GM23248 (cell line): ENCODE measurements at regions not wholly inside any gene's neighbourhood (a gene's known extent, or its start where the extent isn't known, plus 50 kb on each side); places are given as distances from the start of the nearest gene placed in this dataset.

Source experiments
- DNase-seq: peaks from one replicate; pipeline ENCODE4 v3.0.0-alpha.2; 2015
- H2AFZ ChIP-seq: fragments of 200-600 bp; sonication (generic); 2 replicates; pipeline ENCODE4 v1.6.1; 2016; ENCODE audit warnings: antibody characterized with exemption
- H3F3A ChIP-seq: fragments of 200-600 bp; sonication (generic); 2 replicates; pipeline ENCODE4 v1.6.1; 2016; ENCODE audit warnings: mild to moderate bottlenecking, antibody characterized with exemption, mixed run types; ENCODE audit not compliant: insufficient read depth
- H3K27ac ChIP-seq: fragments of 200-600 bp; sonication (generic); 2 replicates; pipeline ENCODE4 v1.5.1; 2016; ENCODE audit warnings: mild to moderate bottlenecking
- H3K27me3 ChIP-seq: fragments of 200-600 bp; sonication (generic); replicated peaks from 2 replicates; pipeline ENCODE4 v1.6.1; 2016; ENCODE audit warnings: mild to moderate bottlenecking; ENCODE audit not compliant: insufficient read depth
- H3K36me3 ChIP-seq: fragments of 200-600 bp; sonication (generic); 2 replicates; pipeline ENCODE4 v1.6.1; 2016; ENCODE audit warnings: low read depth, mild to moderate bottlenecking
- H3K4me1 ChIP-seq: fragments of 200-600 bp; sonication (generic); 2 replicates; pipeline ENCODE4 v1.6.1; 2016; ENCODE audit warnings: mild to moderate bottlenecking; ENCODE audit not compliant: insufficient read depth
- H3K4me2 ChIP-seq: fragments of 200-600 bp; sonication (generic); one replicate; pipeline ENCODE4 v1.6.1; 2016; ENCODE audit warnings: mild to moderate bottlenecking; ENCODE audit not compliant: unreplicated experiment
- H3K4me3 ChIP-seq: fragments of 200-600 bp; sonication (generic); 2 replicates; pipeline ENCODE4 v1.5.1; 2016; ENCODE audit warnings: mild to moderate bottlenecking
- H3K79me2 ChIP-seq: fragments of 200-600 bp; sonication (generic); 2 replicates; pipeline ENCODE4 v1.6.1; 2016; ENCODE audit warnings: mild to moderate bottlenecking; ENCODE audit not compliant: insufficient read depth
- H3K9ac ChIP-seq: fragments of 200-600 bp; sonication (generic); 2 replicates; pipeline ENCODE4 v1.6.1; 2016; ENCODE audit warnings: mild to moderate bottlenecking
- H3K9me2 ChIP-seq: fragments of 200-600 bp; sonication (generic); 2 replicates; pipeline ENCODE4 v1.6.1; 2016; ENCODE audit warnings: mixed run types, mild to moderate bottlenecking, moderate library complexity; ENCODE audit not compliant: insufficient read depth
- H3K9me3 ChIP-seq: fragments of 200-600 bp; sonication (generic); one replicate; pipeline ENCODE4 v1.6.1; 2017; ENCODE audit warnings: low read depth
- H4K20me1 ChIP-seq: fragments of 200-600 bp; sonication (generic); 2 replicates; pipeline ENCODE4 v1.6.0; 2016; ENCODE audit not compliant: insufficient read depth
- EZH2 ChIP-seq: fragments of 200-600 bp; sonication (generic); IDR thresholded peaks from 2 replicates; pipeline ENCODE4 v1.6.1; 2018; ENCODE audit warnings: antibody characterized with exemption, mild to moderate bottlenecking; ENCODE audit not compliant: insufficient read depth, poor library complexity, severe bottlenecking
- EZH2phosphoT487 ChIP-seq: fragments of 200-600 bp; sonication (generic); IDR thresholded peaks from 2 replicates; pipeline ENCODE4 v1.6.1; 2018; ENCODE audit warnings: antibody characterized with exemption, moderate library complexity, mild to moderate bottlenecking, low read depth; ENCODE audit not compliant: insufficient read depth
- WGBS, 2 experiments: methylation state at CpG; one replicate each; pipeline ENCODE4 v1.1.6; 2015 to 2017; ENCODE audit warnings: low lambda C conversion rate in 2 of 2, low coverage in 1 of 2; ENCODE audit errors: missing lambda C conversion rate in 2 of 2; 5-methylcytosine and 5-hydroxymethylcytosine counted together
- in situ Hi-C: fragments of 300-500 bp; cut with MboI; formaldehyde crosslinking; loops from 2 replicates; pipeline ENCODE4 v1.15.0; 2020

DNA sequence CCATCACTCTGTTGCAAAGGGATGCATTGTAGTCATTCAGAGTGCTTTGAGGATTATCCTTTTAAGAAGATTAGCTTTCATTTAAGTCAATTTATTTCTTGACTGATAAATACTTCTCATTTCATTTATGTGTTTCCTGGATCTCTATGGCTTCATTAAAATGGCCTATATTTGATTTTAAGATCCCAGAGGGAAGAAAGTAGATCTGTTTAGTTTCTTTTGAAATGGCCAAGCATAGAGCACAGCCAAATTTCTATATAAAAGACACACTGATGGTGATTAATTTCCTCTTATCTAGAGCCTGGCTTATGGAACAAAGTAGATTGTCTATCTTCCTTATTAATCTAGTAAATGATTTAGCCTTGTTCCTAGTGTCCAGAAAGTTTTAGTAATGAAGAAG is 129.7 kb upstream of the CALCR start:
- Histone ChIP-seq H3K9ac (no peak overlapping the region), H3K27me3 (0 out of 2 replicates have a peak, but pooled peaks cover 9% of the 10 kb centered on the region), H3K9me2 (no peaks in the 10 kb centered on the region), H3K4me2 (no peak overlapping the region), H4K20me1 (no peaks in the 10 kb centered on the region), H2AFZ (no peak overlapping the region), H3K4me3 (no peak overlapping the region), H3K36me3 (no peaks in the 10 kb centered on the region), H3K79me2 (no peaks in the 10 kb centered on the region), H3K27ac (no peak overlapping the region), H3K4me1 (no peaks in the 10 kb centered on the region), H3F3A (no peaks in the 10 kb centered on the region), H3K9me3 (no peaks in the 10 kb centered on the region)
- no peak for DNase-seq
- in situ Hi-C loops, result no loop called here
- TF ChIP-seq EZH2phosphoT487 (no peak), EZH2 (no peak)

- no peaks in the 10 kb centered on the region for H3F3A ChIP-seq
- in situ Hi-C loops, result no loop called here
- H2AFZ ChIP-seq, result no peak overlapping the region
- no peak for DNase-seq
- H3K9me3 ChIP-seq, result no peaks in the 10 kb centered on the region
- 0 out of 2 replicates have a peak, but pooled peaks cover 4% of the 10 kb centered on the region for H3K27me3 ChIP-seq
- WGBS, 2 experiments, result 44 to 61% methylated on average over 1 of the region's 1 CpG
- no peak overlapping the region for H3K9ac ChIP-seq
- H3K4me2 ChIP-seq, result no peak overlapping the region
- no peaks in the 10 kb centered on the region for H3K79me2 ChIP-seq
- H3K9me2 ChIP-seq, result no peaks in the 10 kb centered on the region
- H3K4me1 ChIP-seq, result no peaks in the 10 kb centered on the region
- no peak overlapping the region for H3K27ac ChIP-seq
- no peaks in the 10 kb centered on the region for H3K36me3 ChIP-seq
- TF ChIP-seq EZH2phosphoT487 (no peak), EZH2 (no peak)
- no peaks in the 10 kb centered on the region for H4K20me1 ChIP-seq
- no peak overlapping the region for H3K4me3 ChIP-seq
Observed at GRCh38 chr7:93697901-93698300, 123.4 kb upstream of the CALCR start.

GRCh38 chr7:93693796-93694195 is 119.3 kb upstream of the CALCR start:
- no peak for DNase-seq
- Histone ChIP-seq H4K20me1 (no peaks in the 10 kb centered on the region), H3K27ac (no peak overlapping the region), H3K9me3 (no peaks in the 10 kb centered on the region), H3F3A (no peaks in the 10 kb centered on the region), H3K9me2 (no peaks in the 10 kb centered on the region), H3K27me3 (0 out of 2 replicates have a peak, but pooled peaks cover 4% of the 10 kb centered on the region), H3K4me1 (no peaks in the 10 kb centered on the region), H3K36me3 (no peaks in the 10 kb centered on the region), H2AFZ (no peak overlapping the region), H3K4me2 (no peak overlapping the region), H3K9ac (no peak overlapping the region), H3K4me3 (no peak overlapping the region), H3K79me2 (no peaks in the 10 kb centered on the region)
- WGBS, 2 experiments, result 65 to 70% methylated on average over 6 of the region's 6 CpGs
- in situ Hi-C loops, result no loop called here
- TF ChIP-seq EZH2phosphoT487 (no peak), EZH2 (no peak)

GRCh38 chr7:93690021-93690420 is 115.5 kb upstream of the CALCR start:
- no peaks in the 10 kb centered on the region for H3K4me1 ChIP-seq
- DNase-seq, result no peak
- no peak overlapping the region for H3K27ac ChIP-seq
- H3K9ac ChIP-seq, result no peak overlapping the region
- no peaks in the 10 kb centered on the region for H3K36me3 ChIP-seq
- no peaks in the 10 kb centered on the region for H4K20me1 ChIP-seq
- H3K9me2 ChIP-seq, result no peaks in the 10 kb centered on the region
- H3K4me3 ChIP-seq, result no peak overlapping the region
- no peaks in the 10 kb centered on the region for H3F3A ChIP-seq
- in situ Hi-C loops, result no loop called here
- no peak overlapping the region for H3K4me2 ChIP-seq
- 5 to 7% methylated on average over 2 of the region's 2 CpGs for WGBS, 2 experiments
- H3K79me2 ChIP-seq, result no peaks in the 10 kb centered on the region
- TF ChIP-seq EZH2phosphoT487 (no peak), EZH2 (no peak)
- H3K27me3 ChIP-seq, result no peaks in the 10 kb centered on the region
- H3K9me3 ChIP-seq, result no peaks in the 10 kb centered on the region
- H2AFZ ChIP-seq, result no peak overlapping the region

DNA sequence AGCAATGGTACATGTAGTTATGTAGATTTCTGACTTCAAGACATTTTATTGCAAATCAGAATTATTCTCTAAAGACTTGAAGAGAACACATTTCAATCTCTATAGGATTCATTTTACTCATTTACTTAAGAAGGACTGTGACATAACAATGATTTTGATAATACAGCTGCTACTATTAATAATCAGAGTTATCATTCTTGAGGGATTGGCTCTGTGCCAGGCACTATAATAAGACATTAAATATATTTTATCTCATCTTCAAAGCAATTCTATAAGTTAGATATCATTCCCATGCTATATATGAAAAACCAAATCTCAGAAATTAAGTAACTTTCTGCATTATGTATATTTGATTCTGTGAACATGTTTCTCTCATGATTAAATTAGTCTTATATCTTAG is 103.7 kb upstream of the CALCR start:
- Histone ChIP-seq H3K4me3 (no peak overlapping the region), H2AFZ (no peak overlapping the region), H3K27me3 (no peaks in the 10 kb centered on the region), H4K20me1 (no peaks in the 10 kb centered on the region), H3K27ac (no peak overlapping the region), H3K9me3 (no peaks in the 10 kb centered on the region), H3K4me2 (no peak overlapping the region), H3F3A (no peaks in the 10 kb centered on the region), H3K9me2 (no peaks in the 10 kb centered on the region), H3K36me3 (no peaks in the 10 kb centered on the region), H3K79me2 (no peaks in the 10 kb centered on the region), H3K9ac (no peak overlapping the region), H3K4me1 (no peaks in the 10 kb centered on the region)
- no peak for DNase-seq
- TF ChIP-seq EZH2phosphoT487, result no peak
- no peak for TF ChIP-seq EZH2
- in situ Hi-C loops, result no loop called here
